ENCODE measurements at regions not wholly inside any gene's neighbourhood (a gene's known extent, or its start where the extent isn't known, plus 50 kb on each side); places are given as distances from the start of the nearest gene placed in this dataset.

GRCh38 chr14:101501341-101501740 is 60.0 kb upstream of the DIO3 start:
- no peak for DNase-seq (ENCODE audit: low read depth in 2 of 2)

DNA sequence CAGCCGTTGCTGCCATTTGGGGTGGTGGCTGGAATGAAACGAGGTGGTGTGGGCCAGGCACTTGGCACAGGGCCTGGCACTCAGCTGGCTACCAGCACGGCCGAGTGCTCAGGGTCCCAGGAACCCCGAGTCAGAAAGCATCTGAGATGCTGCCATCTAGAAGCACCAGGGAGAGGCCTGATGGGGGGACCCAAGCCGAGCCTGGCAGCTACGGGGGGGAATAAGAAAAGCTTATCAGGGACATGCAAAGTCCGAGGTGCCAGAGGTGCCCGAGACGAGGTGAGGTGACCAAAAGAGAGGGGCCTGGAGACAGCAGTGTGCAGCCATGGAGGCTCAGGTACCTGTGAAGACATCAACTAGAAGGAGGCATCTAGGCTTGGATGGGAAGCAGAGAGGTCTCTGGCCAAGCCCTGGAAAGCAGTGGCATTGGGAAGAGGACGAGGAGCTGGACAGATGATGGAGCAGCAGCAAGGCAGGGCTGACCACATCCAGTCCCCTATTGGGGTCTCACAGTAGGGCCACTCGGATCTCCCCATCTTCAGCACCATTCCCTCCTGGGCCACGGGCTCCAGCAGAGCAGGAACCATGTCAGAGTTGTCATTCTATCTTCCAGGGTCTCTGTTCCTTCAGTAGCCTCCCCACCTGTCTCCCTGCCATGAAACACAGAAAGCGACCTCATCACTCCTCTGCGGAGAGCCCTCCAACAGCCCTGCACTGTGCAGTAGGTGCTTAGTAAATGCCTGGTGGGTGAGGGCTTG is 59.3 kb upstream of the DIO3 start:
- no peak for DNase-seq (ENCODE audit: low read depth in 2 of 2)

- DNase-seq (ENCODE audit: low read depth in 2 of 2): no peak
These were observed 58.4 kb upstream of the DIO3 start for GRCh38 chr14:101502761-101503392.

- no peak for DNase-seq (ENCODE audit: low read depth in 2 of 2)
These were observed 57.7 kb upstream of the DIO3 start for GRCh38 chr14:101503431-101504095.

DNA sequence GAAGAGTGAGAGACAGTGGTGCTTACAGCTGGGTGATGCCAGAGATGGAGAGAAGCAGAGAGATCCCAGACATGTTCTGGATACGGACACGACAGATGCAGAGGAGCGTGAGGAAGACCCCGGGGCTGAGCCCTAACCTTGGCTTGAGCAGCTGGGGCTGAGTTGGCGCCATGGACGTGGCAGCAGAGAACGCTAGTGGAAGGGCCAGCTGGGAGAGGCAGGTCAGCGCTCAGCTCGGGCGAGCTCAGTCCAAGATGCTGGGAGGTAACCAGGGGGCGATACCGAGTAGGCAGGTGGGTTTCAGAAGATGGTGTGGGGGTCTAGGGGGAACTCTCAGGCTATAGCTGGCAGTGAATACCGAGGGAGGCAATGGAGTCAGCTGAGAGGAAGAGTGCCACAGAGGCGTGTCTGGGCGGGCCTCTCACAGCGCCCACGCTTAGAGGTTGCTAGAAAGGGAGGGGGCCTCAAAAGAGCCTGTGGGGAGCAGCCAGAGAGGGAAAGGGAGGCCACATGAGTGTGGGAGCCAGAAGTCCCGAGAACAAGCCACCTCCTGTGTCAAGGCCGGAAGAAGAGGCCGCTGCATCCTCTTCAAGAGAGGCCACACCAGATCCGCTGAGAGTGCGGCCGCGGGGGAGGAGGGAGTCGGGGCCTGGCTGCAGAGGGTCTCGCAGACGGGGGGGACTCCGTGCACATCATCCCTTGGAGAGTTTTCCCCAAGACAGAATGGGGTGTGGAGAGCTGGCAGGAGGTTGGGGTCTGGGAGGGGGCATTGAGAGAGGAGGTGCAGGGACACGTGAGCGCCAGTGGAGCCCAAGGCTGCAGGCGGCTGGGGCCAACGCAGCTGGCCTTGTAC is 57.0 kb upstream of the DIO3 start:
- no peak for DNase-seq (ENCODE audit: low read depth in 2 of 2)

DNA sequence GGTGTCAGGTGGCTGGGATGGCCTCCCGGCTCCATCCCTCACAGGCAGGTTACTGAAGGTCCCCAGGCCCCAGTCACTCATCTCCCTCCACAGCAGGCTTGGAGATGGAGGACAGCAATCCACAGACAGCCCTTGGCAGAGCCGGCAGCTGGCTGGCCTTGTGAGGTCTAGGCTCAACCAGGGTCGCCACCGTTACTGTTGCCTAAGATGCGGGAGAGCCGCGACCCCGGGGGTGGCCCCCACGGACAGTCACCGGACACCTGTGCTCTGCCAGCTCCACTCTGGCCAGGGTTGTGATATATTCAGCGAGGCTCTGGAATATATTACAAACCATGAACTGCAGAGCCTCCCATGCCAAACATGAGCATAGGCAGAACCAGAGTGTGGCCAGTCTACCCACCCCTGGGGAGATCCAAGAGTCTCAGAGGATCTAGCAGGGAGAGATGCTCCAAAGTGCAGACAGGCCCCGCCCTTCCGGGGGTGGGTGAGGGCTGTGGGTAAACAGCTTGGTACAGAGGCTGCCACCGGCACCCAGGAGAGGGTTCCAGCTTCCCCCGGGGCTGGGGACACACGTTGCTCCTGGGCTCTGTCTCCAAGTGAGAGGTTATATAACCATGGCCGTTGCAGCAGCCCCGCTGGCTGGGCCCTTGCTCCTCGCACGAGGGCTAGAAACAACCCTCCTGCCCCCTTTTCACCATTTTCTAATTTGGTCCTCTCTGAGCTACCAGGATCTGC is 55.9 kb upstream of the DIO3 start:
- no peak for DNase-seq (ENCODE audit: low read depth in 2 of 2)

GRCh38 chr14:101506211-101506925 is 54.9 kb upstream of the DIO3 start:
- no peak for DNase-seq (ENCODE audit: low read depth in 2 of 2)

GRCh38 chr14:101506926-101507835 is 54.1 kb upstream of the DIO3 start:
- no peak for DNase-seq (ENCODE audit: low read depth in 2 of 2)

GRCh38 chr14:101507836-101508150 is 53.5 kb upstream of the DIO3 start:
- no peak for DNase-seq (ENCODE audit: low read depth in 2 of 2)

- DNase-seq (ENCODE audit: low read depth in 2 of 2): no peak
These were observed 52.9 kb upstream of the DIO3 start for GRCh38 chr14:101508196-101508947.

GRCh38 chr14:101508948-101509729 is 52.2 kb upstream of the DIO3 start:
- no peak for DNase-seq (ENCODE audit: low read depth in 2 of 2)

DNA sequence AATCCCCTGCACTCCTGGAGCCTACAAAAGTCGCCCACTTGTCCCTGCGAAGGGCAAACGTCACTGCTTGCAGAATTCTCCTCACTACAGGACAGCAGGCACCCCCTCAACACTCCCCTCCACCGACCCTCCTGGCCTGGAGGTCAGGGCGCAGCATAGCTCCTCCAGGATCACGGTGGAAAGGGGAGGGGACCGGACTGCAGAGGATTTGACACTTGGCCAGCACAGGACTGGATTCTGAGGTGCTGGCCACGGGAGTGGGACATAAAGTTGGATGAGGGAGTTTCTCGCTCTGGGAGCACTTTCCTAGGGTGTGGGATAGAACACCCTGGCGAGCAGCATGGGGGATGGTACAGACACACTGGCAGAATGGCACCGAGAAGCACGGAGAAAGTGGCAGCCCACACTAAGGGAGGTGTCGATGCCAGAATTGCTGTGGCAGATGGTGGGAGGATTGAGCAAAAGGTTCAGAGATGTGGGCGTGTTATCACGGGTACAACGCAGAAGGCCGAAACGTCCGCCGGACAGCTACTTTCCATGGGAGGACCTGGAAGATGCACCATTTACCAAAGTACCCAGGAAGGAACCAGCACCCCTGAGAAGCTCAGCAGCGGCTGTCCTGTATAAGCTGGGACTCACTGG is 51.4 kb upstream of the DIO3 start:
- DNase-seq (ENCODE audit: low read depth in 2 of 2): no peak

GRCh38 chr14:101511199-101511598 is 50.1 kb upstream of the DIO3 start:
- DNase-seq (ENCODE audit: low read depth in 2 of 2): no peak

All from stimulated activated CD4-positive, alpha-beta T cell treated with anti-CD3 and anti-CD28 coated beads, Interleukin-4, amount 100 ng/mL, for 48 hours (primary cell).